HG03342 (cell line): ENCODE measurements at regions not wholly inside any gene's neighbourhood (a gene's known extent, or its start where the extent isn't known, plus 50 kb on each side); places are given as distances from the start of the nearest gene placed in this dataset.
"Not testable (repeated sequence)": the region's sequence is repeated elsewhere in the genome, so short reads cannot be mapped to it uniquely, and the experiment has no call there.

Experiments
- ATAC-seq: cut with Tn5 transposase; IDR thresholded peaks from one replicate; pipeline ENCODE4 v1.9.1; 2021; ENCODE audit warnings: mild to moderate bottlenecking, moderate library complexity; ENCODE audit not compliant: unreplicated experiment

DNA sequence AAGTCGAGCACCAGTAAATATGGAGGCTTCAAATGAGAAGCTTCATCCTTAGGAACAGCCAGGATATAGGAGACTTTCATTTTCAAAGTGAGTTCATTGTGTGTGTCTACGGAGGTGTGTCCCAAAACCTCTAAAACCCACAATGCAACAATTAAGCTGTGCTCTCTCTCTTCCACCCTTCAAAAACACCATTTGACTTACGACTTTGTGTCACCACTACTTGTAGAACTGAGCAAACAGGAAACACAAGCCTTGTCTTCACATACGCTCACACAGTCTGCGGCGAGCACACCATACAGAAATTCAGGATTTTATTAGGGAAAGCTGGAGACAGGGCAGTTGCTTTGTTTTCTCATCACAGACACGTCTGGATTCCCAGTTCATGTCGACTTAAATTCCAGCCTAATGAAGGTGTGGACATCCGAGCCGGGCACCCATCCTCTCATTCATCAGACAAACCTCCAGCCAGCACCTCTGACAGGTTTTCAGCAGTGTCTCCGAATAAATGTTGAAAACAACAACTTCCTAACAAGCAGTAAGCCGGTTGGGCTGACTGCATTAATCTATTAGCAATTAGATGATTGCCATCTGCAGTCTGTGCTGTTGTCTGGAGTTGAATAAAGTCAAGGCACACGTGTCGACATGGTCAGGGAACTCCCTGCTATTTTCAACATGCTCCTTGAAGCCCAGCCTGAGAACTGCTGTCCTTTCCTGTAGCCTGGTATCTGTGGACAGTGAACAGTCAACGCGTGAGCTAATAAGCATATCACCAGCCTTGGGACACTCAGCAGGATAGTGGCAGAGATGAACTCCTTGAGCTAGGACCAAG, 1411.1 kb downstream of the BRD1 start:
- ATAC-seq: no peak

DNA sequence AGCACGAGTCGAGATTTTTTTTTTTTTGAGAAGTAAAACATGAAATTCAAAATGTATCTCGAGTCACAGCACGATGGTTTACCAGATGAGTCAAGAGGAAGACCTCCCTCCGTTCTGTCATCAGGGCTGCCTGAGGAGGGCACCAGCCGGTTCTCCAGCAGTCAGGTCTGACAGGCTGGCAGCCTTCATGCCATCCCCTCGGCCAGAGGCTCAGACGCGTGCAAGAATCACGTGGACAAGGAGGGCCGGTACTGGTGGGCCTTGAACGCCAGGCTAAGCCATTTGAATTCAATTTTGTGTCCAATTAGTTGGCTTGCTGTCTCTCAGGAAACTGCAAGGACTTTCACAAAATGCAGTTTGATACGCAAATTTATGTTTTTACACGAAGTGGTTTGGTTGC, 1412.2 kb downstream of the BRD1 start:
- no peak for ATAC-seq

DNA sequence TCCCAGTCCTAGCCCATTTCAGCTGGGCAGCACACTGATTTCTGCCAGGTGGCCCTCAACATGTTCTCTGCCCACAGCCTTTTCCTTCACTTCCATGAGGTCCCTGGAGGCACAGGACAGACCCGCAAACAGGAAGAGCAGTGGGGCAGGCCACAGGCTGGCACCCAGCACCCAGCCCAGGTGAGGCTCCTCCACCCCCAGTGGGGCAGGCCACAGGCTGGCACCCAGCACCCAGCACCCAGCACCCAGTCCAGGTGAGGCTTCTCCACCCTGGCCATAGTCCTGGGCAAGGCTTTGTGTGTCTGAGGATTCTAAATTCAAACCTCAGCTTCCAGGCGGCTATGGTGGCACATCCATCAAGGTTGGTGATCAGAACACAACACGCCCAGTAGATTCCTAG, 1413.0 kb downstream of the BRD1 start:
- no peak for ATAC-seq

DNA sequence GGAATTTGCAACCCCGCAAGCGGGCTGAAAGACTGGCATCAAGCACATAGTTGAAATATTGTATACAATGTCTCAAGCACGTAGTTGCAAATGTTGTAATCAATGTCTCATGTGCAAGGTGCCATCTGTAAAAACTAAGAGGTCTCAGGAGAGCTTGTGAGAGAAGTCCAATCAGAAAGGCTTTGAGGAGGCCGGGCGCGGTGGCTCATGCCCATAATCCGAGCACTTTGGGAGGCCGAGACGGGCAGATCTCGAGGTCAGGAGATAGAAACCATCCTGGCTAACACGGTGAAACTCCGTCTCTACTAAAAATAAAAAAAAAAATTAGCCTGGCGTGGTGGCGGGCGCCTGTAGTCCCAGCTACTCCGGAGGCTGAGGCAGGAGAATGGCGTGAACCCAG, 1414.7 kb downstream of the BRD1 start:
- not testable (repeated sequence) for ATAC-seq

DNA sequence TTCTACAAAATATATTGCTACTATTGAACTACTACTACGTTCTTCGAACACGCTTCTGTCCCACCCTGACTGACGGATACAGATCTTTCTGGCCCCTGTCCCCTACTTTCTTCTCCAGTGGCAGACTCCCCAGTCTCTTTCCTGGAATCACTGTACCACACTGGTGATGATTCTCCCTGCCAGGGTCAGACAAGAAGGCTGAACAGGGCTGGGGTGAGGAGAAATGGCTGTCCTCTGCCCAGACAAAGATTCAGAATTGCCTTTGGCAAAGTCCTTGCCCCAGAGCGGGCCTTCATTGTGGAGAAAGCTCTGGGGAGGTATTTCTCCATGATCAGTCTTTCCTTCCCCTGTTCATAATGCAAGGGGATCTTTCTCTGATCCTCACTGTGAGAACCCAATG, 1417.1 kb downstream of the BRD1 start:
- ATAC-seq: no peak

DNA sequence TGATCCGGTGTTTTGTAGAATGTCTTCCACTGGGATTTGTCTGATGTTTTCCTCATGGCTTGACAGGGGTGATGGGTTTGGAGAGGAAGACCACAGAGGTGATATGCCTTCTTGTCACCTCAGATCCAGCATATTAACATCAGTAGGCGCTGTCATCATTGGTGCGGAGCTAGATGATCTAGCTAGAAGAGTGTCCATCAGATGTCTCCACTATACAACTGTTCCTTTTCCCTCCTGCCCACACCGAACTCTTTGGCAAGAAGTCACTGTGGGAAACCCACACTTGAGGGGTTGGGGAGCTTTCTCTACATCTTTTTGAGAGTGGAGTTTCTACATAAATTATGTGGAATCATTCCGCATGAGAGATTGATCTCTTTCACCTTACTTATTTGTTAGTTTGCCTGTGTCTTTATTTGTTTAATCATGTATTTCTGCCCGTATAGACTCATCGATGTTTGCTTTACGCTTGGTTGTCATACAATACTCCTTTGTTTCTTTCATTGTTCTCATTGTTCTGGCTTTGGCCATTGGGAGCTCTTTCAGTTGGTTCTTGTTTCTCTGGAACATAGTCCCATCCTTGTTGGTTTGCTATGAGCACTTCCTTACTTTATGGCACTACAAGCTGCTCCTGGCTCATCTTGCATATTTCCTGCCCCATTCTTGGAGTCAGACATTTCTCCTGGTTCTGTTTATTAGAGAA, 1420.3 kb downstream of the BRD1 start:
- ATAC-seq: no peak

DNA sequence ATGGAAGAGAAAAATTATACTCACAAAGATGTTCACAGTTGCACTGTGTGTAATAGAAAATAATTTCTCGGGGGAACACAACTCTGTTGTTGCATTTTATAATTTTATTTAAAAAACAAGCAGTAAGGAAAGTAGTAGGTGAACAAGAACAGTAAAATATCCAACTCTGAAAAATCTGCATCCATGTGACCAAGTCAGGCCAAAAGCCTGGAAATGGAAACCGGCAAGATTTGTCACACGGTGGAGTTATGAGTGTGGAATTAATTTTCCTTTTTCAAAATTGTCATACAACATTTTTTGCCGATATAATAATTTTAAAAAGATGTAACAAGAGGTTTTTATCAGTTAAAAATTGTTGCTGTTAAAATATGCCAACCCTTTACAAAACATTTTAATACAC, 1421.5 kb downstream of the BRD1 start:
- no peak for ATAC-seq

DNA sequence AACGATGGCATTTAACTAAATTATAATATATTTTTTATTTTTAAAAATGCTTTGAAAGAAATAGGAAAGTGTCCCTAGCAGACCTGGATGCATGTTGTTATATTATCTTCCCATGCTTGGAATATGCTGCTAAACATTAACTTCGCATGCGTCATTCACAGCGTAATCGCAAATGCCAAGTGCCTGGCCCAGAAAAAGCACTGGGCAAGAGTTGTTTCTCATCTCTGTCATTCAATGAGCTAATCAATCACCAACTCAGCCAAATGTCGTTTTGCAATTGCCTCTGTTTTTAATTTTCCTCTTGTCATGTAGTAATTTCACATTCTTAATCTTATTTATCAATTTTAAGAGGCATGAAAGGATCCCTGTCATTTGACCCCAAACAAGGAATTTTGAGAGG, 1421.9 kb downstream of the BRD1 start:
- no peak for ATAC-seq

DNA sequence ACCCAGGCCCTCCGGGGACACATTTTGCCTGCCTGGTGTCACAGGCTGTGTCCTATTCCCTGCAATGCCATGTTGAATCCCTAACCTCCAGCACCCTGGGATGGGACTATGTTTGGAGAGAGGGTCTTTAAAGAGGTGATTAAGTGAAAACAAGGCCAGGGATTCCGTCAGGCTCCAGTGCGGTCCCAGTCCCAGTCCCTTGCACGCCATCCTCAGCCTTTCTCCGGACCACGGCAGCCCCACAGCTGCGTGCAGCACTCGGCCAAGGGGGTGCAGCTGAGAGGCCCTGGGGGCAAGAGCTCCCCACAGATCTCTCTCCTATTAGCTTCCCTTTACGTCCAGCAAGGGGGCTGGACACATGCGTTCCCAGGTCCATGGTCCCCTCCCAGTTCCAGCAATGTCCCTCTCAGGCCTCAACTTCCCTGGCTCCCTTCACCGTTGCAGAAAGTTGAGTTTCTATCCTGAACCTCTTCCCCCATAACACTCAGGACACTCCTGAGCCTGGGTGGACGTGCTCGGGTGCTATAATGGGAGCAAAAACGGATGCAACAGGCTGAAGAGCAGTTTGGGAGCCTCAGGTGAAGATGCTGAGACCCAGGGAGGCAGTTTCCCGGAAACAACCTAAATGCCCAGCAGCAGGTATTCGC, 1422.7 kb downstream of the BRD1 start:
- ATAC-seq: no peak

DNA sequence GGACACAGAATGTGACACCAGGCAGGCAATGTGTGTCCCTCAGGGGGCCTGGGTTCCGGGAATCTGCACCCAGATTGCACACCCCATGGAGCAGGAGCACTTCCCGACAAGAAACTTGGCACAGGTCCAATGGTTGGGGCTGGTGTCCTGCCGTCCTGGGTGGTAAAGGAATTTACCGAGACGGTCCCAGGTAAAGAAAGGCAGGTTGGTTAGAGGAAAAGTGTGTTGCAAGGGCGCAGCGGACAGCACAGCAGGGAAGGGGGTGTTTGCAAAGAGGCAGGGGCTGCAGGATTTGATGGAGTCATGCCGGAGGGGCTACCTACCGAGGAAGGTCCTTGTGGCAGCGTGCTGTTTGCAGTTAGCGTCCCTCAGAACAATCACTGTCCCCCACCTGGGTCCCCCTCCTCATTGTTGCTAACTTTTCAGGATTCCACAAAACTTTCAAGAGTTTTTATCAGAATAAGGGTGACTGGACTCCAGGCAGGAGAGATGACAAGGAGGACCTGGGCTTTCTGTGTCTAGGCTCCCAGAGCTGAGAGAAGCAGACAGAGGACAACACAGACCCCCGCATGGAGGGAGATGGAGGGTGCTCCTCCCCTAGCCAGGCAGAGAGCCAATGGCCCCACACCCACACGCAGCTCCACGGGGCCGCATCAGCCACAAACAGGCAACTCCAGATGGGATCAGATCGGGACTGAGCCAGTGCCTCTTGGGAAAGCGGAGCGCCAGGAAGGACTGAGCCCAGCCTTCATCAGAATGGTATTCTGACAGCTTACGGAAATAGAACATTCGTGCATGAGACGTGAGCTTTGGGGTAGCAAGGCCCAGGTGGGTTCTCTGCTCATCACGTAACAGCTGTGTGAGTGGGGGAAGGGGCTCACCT, 1423.9 kb downstream of the BRD1 start:
- ATAC-seq: no peak

DNA sequence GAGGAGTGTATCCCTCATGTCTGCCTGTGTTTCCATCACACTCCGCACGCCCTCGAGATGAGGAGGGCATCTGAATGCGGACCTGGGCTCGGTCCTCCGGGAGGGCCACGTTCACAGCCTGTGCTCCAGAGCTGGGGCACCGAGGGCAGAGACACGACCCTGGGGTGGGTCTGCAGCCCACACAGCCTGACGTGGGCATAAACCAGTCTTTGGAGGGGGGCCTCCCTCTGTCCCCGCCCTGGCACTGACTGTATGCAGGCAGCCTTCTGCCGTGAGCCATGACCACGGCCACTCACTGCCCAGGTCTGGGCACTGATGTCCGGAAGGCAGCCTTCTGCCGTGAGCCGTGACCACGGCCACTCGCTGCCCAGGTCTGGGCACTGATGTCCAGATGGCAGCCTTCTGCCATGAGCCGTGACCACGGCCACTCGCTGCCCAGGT, 1425.1 kb downstream of the BRD1 start:
- no peak for ATAC-seq

DNA sequence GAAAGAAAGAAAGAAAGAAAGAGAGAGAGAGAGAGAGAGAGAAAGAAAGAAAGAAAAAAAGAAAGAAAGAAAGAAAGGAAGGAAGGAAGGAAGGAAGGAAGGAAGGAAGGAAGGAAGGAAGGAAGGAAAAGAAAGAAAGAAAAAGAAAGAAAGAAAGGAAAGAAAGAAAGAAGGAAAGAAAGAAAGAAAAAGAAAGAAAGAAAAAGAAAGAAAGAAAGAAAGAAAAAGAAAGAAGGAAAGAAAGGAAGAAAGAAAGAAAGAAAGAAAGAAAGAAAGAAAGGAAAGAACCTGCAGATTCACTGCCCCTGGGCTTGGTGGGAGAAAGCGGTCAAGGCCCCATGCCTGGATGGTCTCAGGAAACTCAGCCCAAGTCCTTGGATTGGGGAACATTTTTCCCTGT, 1426.2 kb downstream of the BRD1 start:
- not testable (repeated sequence) for ATAC-seq

DNA sequence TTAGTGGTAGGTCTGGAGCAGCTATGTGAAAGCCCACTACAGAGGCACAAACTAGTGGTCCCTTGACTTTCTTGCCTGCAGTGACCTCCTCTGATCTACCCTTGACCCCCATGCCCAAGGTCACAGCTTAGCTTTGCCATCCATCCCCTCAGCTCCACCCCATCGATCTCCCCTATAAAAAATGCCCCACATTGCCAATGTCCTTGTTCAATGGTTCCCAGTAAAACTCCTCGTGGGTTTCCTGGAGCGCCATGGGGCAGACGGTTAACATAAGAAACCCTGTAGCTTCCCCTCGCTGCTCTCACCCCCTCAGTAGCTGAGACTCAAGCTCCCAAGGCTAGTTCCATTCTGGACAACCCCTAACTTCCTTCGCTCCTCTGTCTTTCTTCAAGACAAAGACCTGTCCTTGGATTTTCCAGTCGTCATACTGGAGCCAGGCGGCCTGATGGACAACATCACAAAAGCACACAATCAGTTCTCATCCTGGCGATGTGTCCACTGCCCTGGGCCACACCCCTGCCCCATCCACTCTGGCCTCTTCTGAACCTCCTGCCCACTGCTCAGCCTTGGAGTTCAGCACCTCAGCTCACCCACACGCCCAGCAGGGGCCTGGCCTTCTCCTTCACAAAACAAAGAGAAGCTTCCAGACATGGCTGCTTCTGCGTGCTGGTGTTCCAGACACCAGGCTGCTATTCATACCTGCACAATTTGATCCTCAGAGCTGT, 1429.3 kb downstream of the BRD1 start:
- no peak for ATAC-seq

DNA sequence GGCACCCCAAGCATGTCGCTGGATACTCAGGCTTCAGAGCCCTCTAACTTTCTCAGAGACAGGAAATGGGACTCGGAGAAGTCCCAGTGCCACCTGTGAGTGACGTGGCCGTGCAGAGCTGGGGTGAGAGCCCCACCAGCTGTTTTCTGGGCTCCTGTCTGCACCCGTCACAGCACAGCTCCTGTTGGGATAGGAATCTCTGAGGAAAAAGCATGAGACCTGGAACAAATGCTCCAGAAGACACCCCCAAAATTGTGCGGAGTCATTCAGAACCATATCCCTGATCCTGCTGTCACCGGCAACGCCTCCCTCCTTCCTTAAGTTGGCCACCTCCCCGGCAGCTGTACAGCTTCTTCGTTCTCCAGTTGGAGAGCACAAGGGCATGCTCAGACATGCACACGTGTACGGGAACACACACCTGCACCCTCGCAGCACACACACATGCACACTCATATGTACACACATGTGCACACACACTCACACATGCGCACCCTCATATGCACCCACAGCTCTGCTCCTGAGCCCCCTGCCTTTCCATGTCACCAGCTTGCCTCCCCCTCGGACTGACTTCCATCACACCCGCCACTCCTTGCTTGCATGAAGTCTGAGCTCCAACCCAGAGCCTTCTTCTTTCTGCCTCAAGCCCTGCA, 1430.0 kb downstream of the BRD1 start:
- no peak for ATAC-seq

DNA sequence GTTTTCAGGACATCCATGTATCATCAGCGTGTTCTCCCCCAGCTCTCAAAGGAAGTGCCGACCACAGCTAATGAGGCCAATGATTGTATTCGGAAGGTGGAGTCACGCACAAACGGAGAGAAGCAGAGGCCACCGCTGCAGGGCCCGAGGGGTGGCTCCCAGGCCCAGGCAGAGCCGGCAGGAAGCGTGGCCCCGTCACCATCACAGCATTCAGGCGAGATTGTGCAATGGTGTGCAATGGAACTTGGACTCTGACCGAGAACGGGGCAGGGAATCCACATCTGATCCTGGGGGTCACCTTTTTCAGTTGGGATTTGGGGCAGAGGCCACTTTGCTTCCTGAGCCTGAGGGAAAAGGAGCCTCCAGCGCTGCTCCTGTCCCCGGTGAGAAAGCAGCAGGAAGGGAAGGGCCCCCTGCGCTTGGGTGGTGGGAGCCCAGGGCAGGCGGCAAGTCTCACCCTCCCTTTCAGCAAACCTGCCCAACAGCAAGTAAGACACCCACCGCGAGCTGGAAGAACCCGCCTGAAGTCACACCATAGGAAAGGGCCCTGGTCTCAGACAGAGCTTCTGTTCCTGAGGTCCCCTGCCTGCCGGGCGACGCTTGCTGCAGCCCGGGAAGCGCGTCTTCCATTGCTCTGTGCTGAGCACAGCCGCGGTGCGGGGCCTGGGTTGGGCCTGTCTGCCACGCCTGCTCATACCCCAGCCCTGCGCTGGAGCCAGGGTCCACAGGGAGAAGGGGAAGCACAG, 1430.7 kb downstream of the BRD1 start:
- no peak for ATAC-seq

DNA sequence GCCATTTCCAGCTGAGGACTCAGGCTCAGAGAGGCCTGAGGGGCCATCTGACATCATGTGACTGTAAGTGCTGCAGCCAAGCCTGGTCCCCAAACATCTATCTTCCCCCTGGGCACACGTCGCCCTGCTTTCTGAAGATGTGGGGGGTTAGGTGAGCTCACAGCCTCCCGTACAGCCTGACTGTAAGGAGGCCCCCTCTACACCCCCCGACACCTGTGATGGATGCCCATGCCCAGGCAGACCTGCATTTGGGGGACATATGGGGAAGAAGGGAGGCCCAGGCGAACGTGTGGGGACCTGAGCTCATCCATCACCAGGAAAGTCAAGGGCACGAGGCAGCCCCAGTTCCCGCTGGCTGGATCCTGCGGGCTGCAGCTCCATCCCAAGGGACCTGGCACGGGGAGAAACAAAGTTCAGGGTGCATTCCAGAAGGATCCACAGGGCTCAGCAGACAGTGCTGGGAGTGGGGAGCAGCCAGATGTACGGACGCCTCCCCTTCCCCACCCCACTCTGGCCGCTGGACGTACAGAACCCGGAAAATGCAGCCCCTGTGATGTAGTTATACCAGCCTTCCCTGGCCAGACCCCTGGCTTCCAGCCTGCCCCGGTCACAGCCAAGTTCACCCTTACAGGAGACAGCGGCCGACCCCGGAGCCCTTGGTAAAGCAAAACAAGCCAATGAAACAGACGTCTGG, 1431.4 kb downstream of the BRD1 start:
- no peak for ATAC-seq

DNA sequence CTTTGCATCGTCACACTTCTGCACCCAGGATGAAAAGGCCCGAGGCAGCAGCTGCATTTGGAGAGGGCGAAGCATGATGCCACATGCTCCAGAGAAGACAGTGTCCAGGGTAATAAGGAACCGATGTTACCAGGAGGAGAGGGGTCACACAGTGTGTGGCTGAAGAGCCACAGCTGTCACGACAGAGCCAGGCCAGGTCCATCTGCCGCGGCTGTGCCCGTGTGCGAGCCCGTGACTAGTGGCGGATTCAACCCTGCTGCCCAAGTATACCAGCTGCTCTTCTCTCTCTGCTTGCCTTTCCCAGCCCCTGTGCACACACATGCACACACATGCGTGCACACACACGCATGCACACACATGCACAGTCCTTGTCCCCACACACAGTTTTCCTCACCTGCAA, 1432.5 kb downstream of the BRD1 start:
- no peak for ATAC-seq

DNA sequence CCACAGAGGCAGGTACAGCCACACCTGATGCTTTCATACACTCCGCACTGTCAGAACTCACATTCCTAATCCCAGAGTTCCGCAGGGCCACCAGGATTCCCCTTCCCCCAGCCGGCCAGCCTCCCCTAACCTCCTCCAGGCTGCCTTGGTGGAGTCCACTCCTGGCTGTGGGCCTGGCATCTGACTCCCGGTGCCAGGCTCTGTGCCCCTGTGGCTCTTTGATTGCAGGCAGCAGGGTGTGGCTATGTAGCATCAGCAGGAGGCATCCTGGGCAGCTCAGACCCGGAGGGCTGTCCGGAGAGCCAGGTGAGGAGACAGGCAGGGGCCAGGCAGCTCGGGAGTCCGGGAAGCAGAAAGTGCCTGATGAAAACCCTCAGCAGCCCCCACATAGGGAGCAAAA, 1432.9 kb downstream of the BRD1 start:
- ATAC-seq: no peak

DNA sequence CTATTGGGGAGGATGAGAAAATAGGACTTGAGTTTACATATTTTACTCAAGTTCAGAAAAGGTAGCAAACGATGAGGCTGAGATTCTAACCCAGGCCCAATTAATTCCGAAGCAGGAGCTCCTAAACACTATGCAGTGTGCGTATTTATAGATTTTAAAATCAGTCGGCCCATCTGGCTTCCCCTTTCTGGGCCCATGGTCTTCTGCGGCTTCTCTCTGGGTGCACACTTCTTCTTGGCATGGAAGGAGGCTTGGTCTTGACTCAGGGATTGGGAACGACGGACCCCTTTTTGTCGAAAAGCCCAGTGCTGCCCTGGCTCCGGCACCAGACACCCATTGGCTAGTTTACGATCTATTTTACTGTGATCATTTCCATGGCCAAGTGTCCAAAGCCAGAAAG, 1433.8 kb downstream of the BRD1 start:
- no peak for ATAC-seq
